GM12864 (cell line): ENCODE measurements at regions not wholly inside any gene's neighbourhood (a gene's known extent, or its start where the extent isn't known, plus 50 kb on each side); places are given as distances from the start of the nearest gene placed in this dataset.

Source experiments
- DNase-seq: peaks from one replicate; pipeline ENCODE4 v3.0.0-alpha.2; 2011; ENCODE audit warnings: low read depth
- H3K4me3 ChIP-seq: 2 replicates; pipeline ENCODE4 v1.5.1; 2011; ENCODE audit warnings: mild to moderate bottlenecking, low read depth, low read length, control low read depth
- TF ChIP-seq, protein P1 (sequence below): IDR thresholded peaks from 2 replicates; pipeline ENCODE4 v1.5.1; 2011; ENCODE audit warnings: low read depth, mild to moderate bottlenecking, moderate library complexity, low read length, control low read depth, inconsistent platforms; ENCODE audit errors: missing control alignments

DNA sequence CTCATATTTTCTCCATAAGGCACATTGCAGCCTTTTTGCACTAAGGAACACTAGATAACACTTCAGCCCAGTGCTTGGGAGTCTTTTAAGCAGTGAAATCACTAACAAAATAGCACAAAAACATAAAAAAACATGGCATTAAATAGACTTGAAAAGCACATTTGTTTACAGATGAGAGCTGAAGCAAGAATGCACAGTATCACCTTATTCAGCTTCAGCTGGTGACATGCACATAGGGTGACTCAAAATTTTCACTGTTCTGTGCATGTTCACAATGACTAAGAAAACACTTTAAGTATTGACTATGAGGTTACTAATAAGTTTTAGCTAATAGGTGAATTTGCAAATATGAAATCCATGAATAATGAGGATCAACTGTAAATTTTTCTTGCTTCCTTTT, 293.9 kb upstream of the TARS1 start:
- no peak for DNase-seq
- no peak overlapping the region for H3K4me3 ChIP-seq
- TF ChIP-seq, protein P1, sequence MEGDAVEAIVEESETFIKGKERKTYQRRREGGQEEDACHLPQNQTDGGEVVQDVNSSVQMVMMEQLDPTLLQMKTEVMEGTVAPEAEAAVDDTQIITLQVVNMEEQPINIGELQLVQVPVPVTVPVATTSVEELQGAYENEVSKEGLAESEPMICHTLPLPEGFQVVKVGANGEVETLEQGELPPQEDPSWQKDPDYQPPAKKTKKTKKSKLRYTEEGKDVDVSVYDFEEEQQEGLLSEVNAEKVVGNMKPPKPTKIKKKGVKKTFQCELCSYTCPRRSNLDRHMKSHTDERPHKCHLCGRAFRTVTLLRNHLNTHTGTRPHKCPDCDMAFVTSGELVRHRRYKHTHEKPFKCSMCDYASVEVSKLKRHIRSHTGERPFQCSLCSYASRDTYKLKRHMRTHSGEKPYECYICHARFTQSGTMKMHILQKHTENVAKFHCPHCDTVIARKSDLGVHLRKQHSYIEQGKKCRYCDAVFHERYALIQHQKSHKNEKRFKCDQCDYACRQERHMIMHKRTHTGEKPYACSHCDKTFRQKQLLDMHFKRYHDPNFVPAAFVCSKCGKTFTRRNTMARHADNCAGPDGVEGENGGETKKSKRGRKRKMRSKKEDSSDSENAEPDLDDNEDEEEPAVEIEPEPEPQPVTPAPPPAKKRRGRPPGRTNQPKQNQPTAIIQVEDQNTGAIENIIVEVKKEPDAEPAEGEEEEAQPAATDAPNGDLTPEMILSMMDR: no peak

DNA sequence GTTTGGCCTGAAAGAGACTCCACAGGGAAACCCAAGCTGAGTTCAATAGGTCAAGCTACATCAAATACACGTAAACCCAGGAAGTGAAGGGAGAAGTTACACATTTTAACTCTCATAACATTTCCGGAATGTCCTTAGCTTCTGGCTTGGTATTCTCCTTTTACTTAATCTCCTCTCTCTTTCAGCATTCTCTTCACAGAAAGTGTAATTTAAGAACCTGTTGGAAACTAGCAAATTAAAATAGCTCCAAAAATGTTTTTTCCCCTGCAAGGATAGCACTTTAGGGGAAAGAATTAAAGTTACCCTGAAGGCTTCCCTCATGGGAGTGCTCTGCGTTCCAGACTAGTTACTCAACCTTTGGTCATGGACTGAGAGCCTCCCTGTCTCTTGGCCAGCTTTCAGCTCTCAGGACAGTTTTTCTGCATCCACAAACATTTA, 292.7 kb upstream of the TARS1 start:
- DNase-seq: no peak
- TF ChIP-seq, protein P1: no peak
- no peak overlapping the region for H3K4me3 ChIP-seq

DNA sequence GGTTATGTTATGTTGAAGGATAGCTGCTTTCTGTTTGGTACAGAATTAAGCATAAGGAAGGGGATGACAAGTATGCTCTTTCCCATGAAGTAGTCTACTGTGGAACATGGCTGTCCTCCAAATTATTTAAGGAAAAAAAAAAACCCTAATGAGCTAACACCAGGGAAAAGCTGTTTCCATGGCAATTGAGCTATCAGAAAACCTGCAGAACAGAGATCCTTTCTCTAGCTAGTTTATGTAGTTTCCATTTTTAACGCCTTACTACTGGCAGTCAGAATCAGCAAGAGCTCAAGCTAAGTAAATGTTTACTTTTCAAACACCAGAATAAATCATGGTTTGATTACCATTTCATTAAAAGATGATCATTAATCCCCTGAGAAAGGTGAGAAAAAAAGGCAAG, 287.4 kb upstream of the TARS1 start:
- TF ChIP-seq, protein P1: no peak
- no peak for DNase-seq
- H3K4me3 ChIP-seq: no peak overlapping the region

DNA sequence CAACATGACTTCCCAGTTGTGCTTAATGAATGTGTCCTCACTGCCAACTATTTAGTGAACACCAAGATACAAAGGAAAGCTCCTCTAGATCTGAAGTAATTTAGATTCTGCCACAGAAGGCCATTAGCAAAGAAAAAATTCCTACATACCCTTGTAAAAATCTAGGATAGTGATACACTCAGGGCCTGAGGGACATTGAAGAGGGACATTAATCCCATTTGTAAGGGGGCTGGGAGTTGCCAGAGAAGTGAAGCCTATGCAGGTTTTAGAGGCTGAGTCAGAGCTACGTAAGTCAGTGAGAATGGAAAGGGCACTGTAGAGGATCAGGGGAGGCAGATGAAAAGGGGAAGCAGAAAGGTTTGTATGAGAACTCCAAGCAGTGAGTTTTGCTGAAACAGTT, 286.9 kb upstream of the TARS1 start:
- DNase-seq: no peak
- TF ChIP-seq, protein P1: no peak
- H3K4me3 ChIP-seq: no peak overlapping the region

DNA sequence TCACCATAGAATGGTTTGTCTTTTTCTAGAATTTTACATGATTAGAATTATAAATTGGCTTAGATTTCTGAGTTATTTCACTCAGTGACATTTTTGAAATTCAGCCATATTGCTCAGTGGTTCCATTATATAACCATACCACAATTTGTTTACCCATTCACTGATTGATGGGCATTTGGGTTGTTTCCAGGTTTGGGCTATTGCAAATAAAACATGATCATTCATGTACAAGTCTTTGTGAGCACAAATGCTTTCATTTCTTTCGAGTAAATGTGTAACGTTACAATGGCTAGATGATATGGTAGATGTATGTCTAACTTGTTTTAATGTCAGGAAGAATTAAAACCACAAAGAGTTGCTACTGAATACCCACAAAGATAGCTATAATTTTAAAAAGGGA, 279.9 kb upstream of the TARS1 start:
- H3K4me3 ChIP-seq: no peak overlapping the region
- TF ChIP-seq, protein P1: no peak
- DNase-seq: no peak

DNA sequence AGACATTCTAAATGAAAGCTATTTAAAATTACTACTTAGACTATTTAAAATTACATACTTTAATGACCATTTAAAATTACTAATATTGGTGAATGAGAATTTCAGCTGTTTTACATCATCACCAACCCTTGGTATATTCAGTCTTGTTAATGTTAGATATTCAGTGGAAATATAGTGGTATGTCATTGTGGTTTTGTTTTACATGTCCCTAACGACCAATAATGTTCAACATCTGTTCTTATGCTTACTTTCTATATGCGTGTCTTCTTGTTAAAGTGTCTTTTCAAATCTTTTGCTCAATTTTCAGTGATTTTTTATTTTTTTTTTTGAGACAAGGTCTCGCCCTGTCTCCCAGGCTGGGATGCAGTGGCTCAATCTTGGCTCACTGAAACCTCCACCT, 279.3 kb upstream of the TARS1 start:
- TF ChIP-seq, protein P1: no peak
- no peak for DNase-seq

DNA sequence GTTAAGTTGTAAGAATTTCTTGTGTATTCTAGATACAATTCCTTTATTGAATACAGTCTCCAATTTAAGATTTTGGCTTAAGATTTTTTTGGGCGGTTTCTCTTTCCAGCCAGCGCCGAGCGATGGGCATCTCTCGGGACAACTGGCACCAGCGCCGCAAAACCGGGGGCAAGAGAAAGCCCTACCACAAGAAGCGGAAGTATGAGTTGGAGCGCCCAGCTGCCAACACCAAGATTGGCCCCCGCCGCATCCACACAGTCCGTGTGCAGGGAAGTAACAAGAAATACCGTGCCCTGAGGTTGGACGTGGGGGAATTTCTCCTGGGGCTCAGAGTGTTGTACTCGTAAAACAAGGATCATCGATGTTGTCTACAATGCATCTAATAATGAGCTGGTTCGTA, 278.7 kb upstream of the TARS1 start:
- DNase-seq: no peak
- H3K4me3 ChIP-seq: no peak overlapping the region
- TF ChIP-seq, protein P1: no peak

More for the DNA sequence above, 279.3 kb upstream of the TARS1 start:
- no peak overlapping the region for H3K4me3 ChIP-seq
